Upper lobe of right lung (tissue), 1 donor: ENCODE measurements at regions not wholly inside any gene's neighbourhood (a gene's known extent, or its start where the extent isn't known, plus 50 kb on each side); places are given as distances from the start of the nearest gene placed in this dataset.
A peak's percentile ranks its signal among the peaks of the same experiment; 100 is the strongest.
"Not testable (repeated sequence)": the region's sequence is repeated elsewhere in the genome, so short reads cannot be mapped to it uniquely, and the experiment has no call there.

Experiments
- ATAC-seq: fragments of 200-7000 bp; cut with Tn5 transposase; one replicate; pipeline ENCODE4 v1.9.1; 2020; ENCODE audit warnings: mild to moderate bottlenecking, moderate library complexity
- DNase-seq: peaks from one replicate; pipeline ENCODE4 v3.0.0-alpha.2; 2020
- H3K27ac ChIP-seq: fragments of 200-600 bp; one replicate; pipeline ENCODE4 v1.8.0; 2022
- H3K27me3 ChIP-seq: fragments of 200-600 bp; one replicate; pipeline ENCODE4 v1.8.0; 2022; ENCODE audit warnings: mild to moderate bottlenecking
- H3K36me3 ChIP-seq: fragments of 200-600 bp; one replicate; pipeline ENCODE4 v1.8.0; 2022
- H3K4me1 ChIP-seq: fragments of 200-600 bp; one replicate; pipeline ENCODE4 v1.8.0; 2022
- H3K4me3 ChIP-seq: fragments of 200-600 bp; one replicate; pipeline ENCODE4 v1.8.0; 2022; ENCODE audit warnings: mild to moderate bottlenecking
- H3K9me3 ChIP-seq: fragments of 200-600 bp; one replicate; pipeline ENCODE4 v1.8.0; 2022
- intact Hi-C: fragments of 100-400 bp; cut with DNase I; formaldehyde crosslinking; loops from one replicate; pipeline ENCODE4 v1.11.0; 2022
- TF ChIP-seq, protein P1 (sequence below): fragments of 200-600 bp; IDR thresholded peaks from one replicate; pipeline ENCODE4 v1.8.0; 2022; ENCODE audit warnings: antibody characterized with exemption
- donor health status: DM: no; HTN: yes; CAD: no; lungs with severe emphysema.

DNA sequence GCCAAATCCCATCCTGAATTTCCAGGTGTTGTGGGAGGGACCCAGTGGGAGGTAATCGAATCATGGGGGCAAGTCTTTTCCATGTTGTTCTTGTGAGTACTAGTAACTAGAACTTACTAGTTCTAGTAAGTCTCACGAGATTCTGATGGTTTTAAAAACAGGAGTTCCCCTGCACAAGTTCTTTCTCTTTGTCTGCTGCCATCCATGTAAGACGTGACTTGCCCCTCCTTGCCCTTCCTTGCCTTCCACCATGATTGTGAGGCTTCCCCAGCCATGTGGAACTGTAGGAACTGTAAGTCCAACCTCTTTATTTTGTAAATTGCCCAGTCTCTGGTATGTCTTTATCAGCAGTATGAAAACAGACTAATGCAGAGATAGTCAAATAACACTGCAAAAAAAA, 122.7 kb upstream of the BEND6 start:
- intact Hi-C loops, result no loop called here
- no peaks in the 10 kb centered on the region for H3K36me3 ChIP-seq
- H3K27me3 ChIP-seq, result no peaks in the 10 kb centered on the region
- H3K4me3 ChIP-seq, result no peak overlapping the region
- no peaks in the 10 kb centered on the region for H3K9me3 ChIP-seq
- TF ChIP-seq, protein P1, sequence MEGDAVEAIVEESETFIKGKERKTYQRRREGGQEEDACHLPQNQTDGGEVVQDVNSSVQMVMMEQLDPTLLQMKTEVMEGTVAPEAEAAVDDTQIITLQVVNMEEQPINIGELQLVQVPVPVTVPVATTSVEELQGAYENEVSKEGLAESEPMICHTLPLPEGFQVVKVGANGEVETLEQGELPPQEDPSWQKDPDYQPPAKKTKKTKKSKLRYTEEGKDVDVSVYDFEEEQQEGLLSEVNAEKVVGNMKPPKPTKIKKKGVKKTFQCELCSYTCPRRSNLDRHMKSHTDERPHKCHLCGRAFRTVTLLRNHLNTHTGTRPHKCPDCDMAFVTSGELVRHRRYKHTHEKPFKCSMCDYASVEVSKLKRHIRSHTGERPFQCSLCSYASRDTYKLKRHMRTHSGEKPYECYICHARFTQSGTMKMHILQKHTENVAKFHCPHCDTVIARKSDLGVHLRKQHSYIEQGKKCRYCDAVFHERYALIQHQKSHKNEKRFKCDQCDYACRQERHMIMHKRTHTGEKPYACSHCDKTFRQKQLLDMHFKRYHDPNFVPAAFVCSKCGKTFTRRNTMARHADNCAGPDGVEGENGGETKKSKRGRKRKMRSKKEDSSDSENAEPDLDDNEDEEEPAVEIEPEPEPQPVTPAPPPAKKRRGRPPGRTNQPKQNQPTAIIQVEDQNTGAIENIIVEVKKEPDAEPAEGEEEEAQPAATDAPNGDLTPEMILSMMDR, result no peak
- no peaks in the 10 kb centered on the region for H3K4me1 ChIP-seq
- ATAC-seq, result no peak
- no peak for DNase-seq
- no peak overlapping the region for H3K27ac ChIP-seq

DNA sequence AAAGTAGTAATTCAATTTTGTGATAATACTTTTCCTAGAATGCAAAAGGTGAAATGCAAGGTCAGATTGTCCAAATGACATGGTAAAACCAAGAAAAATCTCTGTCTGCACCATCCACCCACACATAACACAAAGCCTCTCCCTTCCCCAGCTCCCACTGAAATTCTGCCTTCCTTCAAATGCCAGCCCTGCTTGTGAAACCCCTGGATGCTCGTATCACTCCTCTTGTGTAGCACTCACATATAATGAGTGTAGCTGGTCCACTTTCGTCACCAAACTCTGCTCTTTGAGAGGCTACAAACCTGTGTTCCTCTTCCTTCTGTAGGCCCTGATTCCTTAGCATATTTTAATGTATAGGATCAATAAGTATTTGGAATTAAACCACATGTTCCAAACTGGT, 123.6 kb upstream of the BEND6 start:
- H3K9me3 ChIP-seq, result no peaks in the 10 kb centered on the region
- DNase-seq (no peak), ATAC-seq (no peak)
- no peaks in the 10 kb centered on the region for H3K27me3 ChIP-seq
- no peak overlapping the region for H3K4me3 ChIP-seq
- no peaks in the 10 kb centered on the region for H3K4me1 ChIP-seq
- intact Hi-C loops, result no loop called here
- H3K36me3 ChIP-seq, result no peaks in the 10 kb centered on the region
- TF ChIP-seq, protein P1, result no peak
- H3K27ac ChIP-seq, result no peak overlapping the region

DNA sequence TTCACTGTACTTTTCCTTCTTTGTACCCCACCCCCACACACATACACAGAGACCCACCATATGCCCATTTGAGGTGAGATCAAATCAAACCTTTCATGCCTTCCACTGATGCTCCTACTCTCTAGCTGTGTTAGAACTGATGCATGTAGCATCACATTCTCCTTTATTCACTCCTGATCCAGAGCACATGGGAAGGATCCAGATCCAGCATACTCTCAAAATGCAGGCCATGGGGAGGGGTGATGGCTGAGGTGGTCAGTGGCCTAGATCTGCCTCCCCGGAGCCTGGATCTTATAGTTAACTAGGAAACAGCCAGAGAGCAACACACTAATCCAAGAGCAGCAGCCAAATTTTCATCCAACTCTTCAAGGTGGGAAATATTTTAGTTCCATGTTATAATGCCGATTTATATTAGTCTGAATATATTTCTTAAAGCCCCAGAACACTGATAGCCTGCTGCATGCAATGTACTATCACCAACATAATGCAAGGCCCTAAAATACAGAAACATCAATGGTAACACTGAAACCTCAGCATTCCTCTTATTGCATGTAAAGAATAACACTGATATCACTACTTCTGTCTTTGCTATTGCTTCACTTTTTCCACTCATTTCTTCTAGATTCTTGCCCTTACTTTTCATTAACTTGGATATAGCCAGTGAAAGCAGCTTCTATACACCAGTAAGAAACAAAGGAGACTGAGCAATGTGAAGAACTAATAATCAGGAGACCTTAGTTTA, 126.8 kb upstream of the BEND6 start:
- DNase-seq, result no peak
- no peak overlapping the region for H3K27ac ChIP-seq
- H3K27me3 ChIP-seq, result no peaks in the 10 kb centered on the region
- H3K4me3 ChIP-seq, result no peak overlapping the region
- TF ChIP-seq, protein P1, result no peak
- no peaks in the 10 kb centered on the region for H3K36me3 ChIP-seq
- no peaks in the 10 kb centered on the region for H3K4me1 ChIP-seq
- intact Hi-C loops, result no loop called here
- H3K9me3 ChIP-seq, result no peaks in the 10 kb centered on the region
- no peak for ATAC-seq

DNA sequence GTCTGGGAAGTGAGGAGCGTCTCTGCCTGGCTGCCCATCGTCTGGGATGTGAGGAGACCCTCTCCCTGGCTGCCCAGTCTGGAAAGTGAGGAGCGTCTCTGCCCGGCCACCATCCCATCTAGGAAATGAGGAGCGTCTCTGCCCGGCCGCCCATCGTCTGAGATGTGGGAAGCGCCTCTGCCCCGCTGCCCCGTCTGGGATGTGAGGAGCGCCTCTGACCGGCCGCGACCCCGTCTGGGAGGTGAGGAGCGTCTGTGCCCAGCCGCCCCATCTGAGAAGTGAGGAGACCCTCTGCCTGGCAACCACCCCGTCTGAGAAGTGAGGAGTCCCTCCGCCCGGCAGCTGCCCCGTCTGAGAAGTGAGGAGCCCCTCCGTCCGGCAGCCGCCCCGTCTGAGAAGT, 130.5 kb upstream of the BEND6 start:
- H3K9me3 ChIP-seq, H3K36me3 ChIP-seq, DNase-seq, H3K4me1 ChIP-seq, H3K27me3 ChIP-seq, intact Hi-C loops, H3K27ac ChIP-seq, ATAC-seq, H3K4me3 ChIP-seq: not testable (repeated sequence)

DNA sequence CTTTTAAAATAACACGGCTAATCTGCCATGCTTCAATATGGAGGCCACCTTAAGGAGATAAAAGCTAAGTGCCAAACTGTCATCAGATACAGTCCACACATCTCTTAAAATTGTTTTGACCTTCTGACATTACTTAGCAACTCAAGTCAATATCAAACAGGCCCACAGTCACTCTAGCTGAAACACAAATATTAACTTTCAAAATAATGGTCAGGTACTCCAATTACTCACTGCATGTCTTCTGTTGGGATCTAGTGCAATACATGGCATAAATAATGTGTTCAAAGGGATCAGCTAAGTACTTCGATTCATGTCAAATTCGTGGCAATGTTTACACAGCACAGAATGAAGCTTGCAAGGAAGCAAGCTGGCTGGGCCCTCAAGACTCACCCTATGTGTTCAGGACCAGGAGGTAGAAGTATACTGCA, 133.9 kb upstream of the BEND6 start:
- Histone ChIP-seq H3K27ac (no peak overlapping the region), H3K27me3 (no peaks in the 10 kb centered on the region), H3K4me1 (no peaks in the 10 kb centered on the region), H3K9me3 (no peaks in the 10 kb centered on the region), H3K36me3 (no peaks in the 10 kb centered on the region), H3K4me3 (no peak overlapping the region)
- TF ChIP-seq, protein P1, result no peak
- ATAC-seq, result peak; percentile 39
- intact Hi-C loops, result no loop called here
- no peak for DNase-seq

DNA sequence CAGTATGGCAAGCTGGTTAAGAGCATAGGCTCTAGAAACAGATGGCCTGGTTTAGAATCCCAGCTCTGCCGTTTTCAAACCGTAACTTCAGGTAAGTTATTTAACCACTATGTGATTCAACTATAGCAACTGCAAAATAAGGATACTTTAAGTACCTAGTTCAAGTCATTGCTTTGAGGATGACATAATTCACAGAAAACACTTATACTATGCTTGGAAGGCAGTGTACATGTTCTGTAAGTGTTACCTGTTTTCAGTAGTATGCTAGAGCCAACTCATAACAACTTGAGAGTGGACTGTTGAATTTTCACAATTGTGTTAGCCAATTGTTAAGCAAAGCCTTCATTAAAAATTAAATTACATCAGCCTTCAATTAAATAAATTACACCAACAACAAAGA, 134.8 kb upstream of the BEND6 start:
- TF ChIP-seq, protein P1, result no peak
- ATAC-seq (no peak), DNase-seq (no peak)
- intact Hi-C loops, result no loop called here
- Histone ChIP-seq H3K27ac (no peak overlapping the region), H3K4me3 (no peak overlapping the region), H3K4me1 (no peaks in the 10 kb centered on the region), H3K27me3 (no peaks in the 10 kb centered on the region), H3K36me3 (no peaks in the 10 kb centered on the region), H3K9me3 (no peaks in the 10 kb centered on the region)
